ENCODE measurements at regions not wholly inside any gene's neighbourhood (a gene's known extent, or its start where the extent isn't known, plus 50 kb on each side); places are given as distances from the start of the nearest gene placed in this dataset.

DNA sequence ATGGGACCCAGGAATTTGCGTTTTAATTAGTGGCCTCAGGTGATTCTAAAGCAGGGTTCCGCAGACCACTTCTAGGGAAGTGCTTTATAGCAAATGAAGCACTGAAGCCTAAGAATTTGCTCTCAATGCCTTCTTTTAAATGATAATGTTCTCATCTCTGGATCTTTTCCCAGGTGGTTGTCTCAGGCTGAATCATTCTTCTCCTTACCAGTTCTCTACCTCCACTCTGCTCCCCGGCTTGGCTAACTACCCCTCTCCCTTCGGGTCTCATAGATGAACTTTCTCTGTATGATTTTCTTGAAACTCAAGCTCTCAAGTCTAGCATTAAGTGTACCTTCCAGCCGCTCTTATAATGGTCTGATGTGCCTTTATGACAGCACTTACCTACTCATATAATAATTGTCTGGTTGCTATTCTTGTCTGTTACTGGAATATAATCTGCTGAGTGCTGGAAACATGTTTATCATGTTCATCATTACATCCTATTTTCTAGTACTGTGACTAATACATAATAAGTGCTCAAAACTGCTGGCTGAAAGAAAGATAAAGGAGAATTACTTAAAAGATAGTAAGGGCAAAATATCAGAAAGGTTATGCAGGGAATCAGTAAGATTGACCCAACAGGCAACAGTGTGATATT is 195.9 kb upstream of the SESN3 start (continued):
- TF ChIP-seq PHF8 (conservative IDR thresholded peaks at IDR 0.05; ENCODE audit: low read depth, low read length), result no peak
- no peak for TF ChIP-seq SUZ12 (IDR thresholded peaks at IDR 0.05; ENCODE audit: low read length)
- no peak for TF ChIP-seq KDM1A (IDR thresholded peaks at IDR 0.05; ENCODE audit: borderline replicate concordance, low read length)
- no peak for TF ChIP-seq ZNF274 (IDR thresholded peaks at IDR 0.05; ENCODE audit: borderline replicate concordance, extremely low read depth, low read length)
- no peak for TF ChIP-seq SP1 (IDR thresholded peaks at IDR 0.05; ENCODE audit: low read depth, low read length)
- TF ChIP-seq CTBP2 (IDR thresholded peaks at IDR 0.05; ENCODE audit: borderline replicate concordance, insufficient read depth, insufficient read length, low read length), result no peak
- TF ChIP-seq TBP (IDR thresholded peaks at IDR 0.05; ENCODE audit: low read depth, low read length), result no peak
- TF ChIP-seq BACH1 (IDR thresholded peaks at IDR 0.05; ENCODE audit: low read length), result no peak
- TF ChIP-seq SIX5 (IDR thresholded peaks at IDR 0.05; ENCODE audit: low read depth, low read length), result no peak
